GM23338 (cell line): ENCODE measurements at regions not wholly inside any gene's neighbourhood (a gene's known extent, or its start where the extent isn't known, plus 50 kb on each side); places are given as distances from the start of the nearest gene placed in this dataset.

ENCODE experiments used
- ATAC-seq: fragments of 200-7000 bp; cut with Tn5 transposase; 3 replicates; pipeline ENCODE4 v1.9.1; 2020
- DNase-seq: peaks from one replicate; pipeline ENCODE4 v3.0.0-alpha.2; 2015; ENCODE audit warnings: low spot score
- H2AFZ ChIP-seq: fragments of 200-600 bp; sonication (generic); 2 replicates; pipeline ENCODE4 v1.8.0; 2016; ENCODE audit warnings: antibody characterized with exemption, mild to moderate bottlenecking, moderate library complexity
- H3F3A ChIP-seq: fragments of 200-600 bp; sonication (generic); replicated peaks from 2 replicates; pipeline ENCODE4 v1.8.0; 2017; ENCODE audit warnings: antibody characterized with exemption, mixed run types, low read depth
- H3K27ac ChIP-seq: fragments of 200-600 bp; sonication (generic); 2 replicates; pipeline ENCODE4 v1.6.1; 2016; ENCODE audit warnings: low read depth
- H3K27me3 ChIP-seq: fragments of 200-600 bp; sonication (generic); 2 replicates; pipeline ENCODE4 v1.8.0; 2016; ENCODE audit warnings: mild to moderate bottlenecking, mixed run types, moderate library complexity; ENCODE audit not compliant: insufficient read depth
- H3K36me3 ChIP-seq: fragments of 200-600 bp; sonication (generic); 2 replicates; pipeline ENCODE4 v1.8.0; 2016; ENCODE audit warnings: mild to moderate bottlenecking; ENCODE audit not compliant: insufficient read depth
- H3K4me1 ChIP-seq: fragments of 200-600 bp; sonication (generic); 2 replicates; pipeline ENCODE4 v1.8.0; 2016; ENCODE audit warnings: mild to moderate bottlenecking, moderate library complexity; ENCODE audit not compliant: insufficient read depth
- H3K4me2 ChIP-seq: fragments of 200-600 bp; sonication (generic); 2 replicates; pipeline ENCODE4 v1.7.1; 2017; ENCODE audit warnings: mixed run types
- H3K4me3 ChIP-seq: fragments of 200-600 bp; sonication (generic); 2 replicates; pipeline ENCODE4 v1.6.1; 2016; ENCODE audit warnings: mixed run types
- H3K79me2 ChIP-seq: fragments of 200-600 bp; sonication (generic); replicated peaks from 2 replicates; pipeline ENCODE4 v1.8.0; 2017; ENCODE audit warnings: mild to moderate bottlenecking; ENCODE audit not compliant: insufficient read depth
- H3K9me2 ChIP-seq: fragments of 200-600 bp; sonication (generic); 2 replicates; pipeline ENCODE4 v1.8.0; 2017; ENCODE audit not compliant: insufficient read depth
- H4K20me1 ChIP-seq: fragments of 200-600 bp; sonication (generic); replicated peaks from 2 replicates; pipeline ENCODE4 v1.8.0; 2017; ENCODE audit warnings: mild to moderate bottlenecking; ENCODE audit not compliant: insufficient read depth
- H3K27ac Mint-ChIP-seq: 2 replicates; pipeline ENCODE4 v1.8.0; 2020; ENCODE audit warnings: inconsistent platforms, mild to moderate bottlenecking, moderate library complexity, mixed read lengths
- H3K27me3 Mint-ChIP-seq: 3 replicates; pipeline ENCODE4 v1.8.0; 2022; ENCODE audit warnings: low read depth, mild to moderate bottlenecking, moderate library complexity, mixed read lengths, inconsistent platforms; ENCODE audit not compliant: insufficient read depth, poor library complexity
- H3K36me3 Mint-ChIP-seq: 3 replicates; pipeline ENCODE4 v1.8.0; 2021; ENCODE audit warnings: low read depth, mild to moderate bottlenecking, inconsistent platforms, moderate library complexity, mixed read lengths
- H3K4me1 Mint-ChIP-seq: 3 replicates; pipeline ENCODE4 v1.8.0; 2020; ENCODE audit warnings: mild to moderate bottlenecking, inconsistent platforms, mixed read lengths
- H3K4me3 Mint-ChIP-seq: 3 replicates; pipeline ENCODE4 v1.8.0; 2021; ENCODE audit warnings: moderate library complexity, mild to moderate bottlenecking, inconsistent platforms, mixed read lengths
- H3K9me3 Mint-ChIP-seq: 3 replicates; pipeline ENCODE4 v1.8.0; 2020; ENCODE audit warnings: moderate library complexity, mild to moderate bottlenecking, inconsistent platforms, mixed read lengths
- ETS1 ChIP-seq: IDR thresholded peaks from 2 replicates; pipeline ENCODE4 v1.6.1; 2016; ENCODE audit warnings: antibody characterized with exemption
- JUNB ChIP-seq: IDR thresholded peaks from one replicate; pipeline ENCODE4 v1.6.1; 2016; ENCODE audit warnings: antibody characterized with exemption; ENCODE audit not compliant: unreplicated experiment
- NANOG ChIP-seq: IDR thresholded peaks from 2 replicates; pipeline ENCODE4 v1.6.1; 2016; ENCODE audit warnings: antibody characterized with exemption, borderline replicate concordance
- POLR2AphosphoS5 ChIP-seq: IDR thresholded peaks from 2 replicates; pipeline ENCODE4 v1.6.1; 2016; ENCODE audit warnings: antibody characterized with exemption, low read depth
- ZNF114 ChIP-seq: fragments of 250-450 bp; sonication (Bioruptor Pico); IDR thresholded peaks from 2 replicates; pipeline ENCODE4 v1.5.0; 2020; ENCODE audit warnings: mild to moderate bottlenecking, moderate library complexity
- ZNF331 ChIP-seq: fragments of 250-450 bp; sonication (Bioruptor Pico); IDR thresholded peaks from 2 replicates; pipeline ENCODE4 v1.5.0; 2020; ENCODE audit warnings: low read depth, mild to moderate bottlenecking, moderate library complexity
- ZNF462 ChIP-seq: fragments of 250-450 bp; sonication (Bioruptor Pico); IDR thresholded peaks from 2 replicates; pipeline ENCODE4 v1.5.0; 2020; ENCODE audit warnings: mild to moderate bottlenecking, moderate library complexity
- TF ChIP-seq, protein P1 (sequence below), 2 experiments: fragments of 200-600 bp in 1 of 2; sonication (generic) in 1 of 2; conservative IDR thresholded peaks; 2 replicates each; pipeline versions ENCODE4 v1.5.1 to v1.6.1; 2016 to 2017; ENCODE audit warnings: antibody characterized with exemption in 2 of 2, low read depth in 2 of 2, mild to moderate bottlenecking in 2 of 2, moderate library complexity in 1 of 2

DNA sequence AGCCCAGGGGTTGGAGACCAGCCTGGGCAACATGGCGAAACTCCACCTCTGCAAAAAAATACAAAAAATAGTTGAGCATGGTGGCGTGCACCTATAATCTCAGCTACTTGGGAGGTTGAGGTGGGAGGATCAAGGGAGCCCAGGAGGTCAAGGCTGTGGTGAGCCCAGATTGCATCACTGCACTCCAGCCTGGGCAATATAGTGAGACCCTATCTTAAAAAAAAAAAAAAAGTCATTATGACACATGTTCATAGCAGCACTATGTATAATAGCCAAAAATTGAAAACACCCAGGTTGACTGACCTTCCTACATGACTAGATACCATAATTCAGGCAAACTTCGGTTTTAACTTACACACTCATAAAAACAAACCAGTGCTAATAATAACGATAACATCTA lies 90.8 kb upstream of the RBPJ start:
- Mint-ChIP-seq H3K9me3 (no peaks in the 10 kb centered on the region), H3K4me1 (no peaks in the 10 kb centered on the region), H3K36me3 (no peaks in the 10 kb centered on the region), H3K27me3 (peaks cover 2% of the 10 kb centered on the region), H3K27ac (no peak overlapping the region), H3K4me3 (no peak overlapping the region)
- Histone ChIP-seq H3K4me2 (no peak overlapping the region), H3K27ac (no peak overlapping the region), H2AFZ (no peak overlapping the region), H3F3A (no peaks in the 10 kb centered on the region), H3K4me3 (no peak overlapping the region), H3K36me3 (no peaks in the 10 kb centered on the region), H3K9me2 (peaks cover 5% of the 10 kb centered on the region; the same call in 1 of the 2 replicates), H3K4me1 (peaks cover 3% of the 10 kb centered on the region; the same call in 1 of the 2 replicates), H3K79me2 (no peaks in the 10 kb centered on the region), H4K20me1 (no peaks in the 10 kb centered on the region), H3K27me3 (no peaks in the 10 kb centered on the region)
- ATAC-seq: no peak
- DNase-seq: no peak
- TF ChIP-seq ZNF114 (CRISPR knock-in tag) (no peak), POLR2AphosphoS5 (no peak), ZNF462 (CRISPR knock-in tag) (no peak), JUNB (no peak), NANOG (no peak), ETS1 (no peak), ZNF331 (CRISPR knock-in tag) (no peak)
- TF ChIP-seq, protein P1, sequence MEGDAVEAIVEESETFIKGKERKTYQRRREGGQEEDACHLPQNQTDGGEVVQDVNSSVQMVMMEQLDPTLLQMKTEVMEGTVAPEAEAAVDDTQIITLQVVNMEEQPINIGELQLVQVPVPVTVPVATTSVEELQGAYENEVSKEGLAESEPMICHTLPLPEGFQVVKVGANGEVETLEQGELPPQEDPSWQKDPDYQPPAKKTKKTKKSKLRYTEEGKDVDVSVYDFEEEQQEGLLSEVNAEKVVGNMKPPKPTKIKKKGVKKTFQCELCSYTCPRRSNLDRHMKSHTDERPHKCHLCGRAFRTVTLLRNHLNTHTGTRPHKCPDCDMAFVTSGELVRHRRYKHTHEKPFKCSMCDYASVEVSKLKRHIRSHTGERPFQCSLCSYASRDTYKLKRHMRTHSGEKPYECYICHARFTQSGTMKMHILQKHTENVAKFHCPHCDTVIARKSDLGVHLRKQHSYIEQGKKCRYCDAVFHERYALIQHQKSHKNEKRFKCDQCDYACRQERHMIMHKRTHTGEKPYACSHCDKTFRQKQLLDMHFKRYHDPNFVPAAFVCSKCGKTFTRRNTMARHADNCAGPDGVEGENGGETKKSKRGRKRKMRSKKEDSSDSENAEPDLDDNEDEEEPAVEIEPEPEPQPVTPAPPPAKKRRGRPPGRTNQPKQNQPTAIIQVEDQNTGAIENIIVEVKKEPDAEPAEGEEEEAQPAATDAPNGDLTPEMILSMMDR (conservative IDR thresholded peaks at IDR 0.05; ENCODE audit: low read depth in 2 of 2): no peak
